ENCODE measurements at regions not wholly inside any gene's neighbourhood (a gene's known extent, or its start where the extent isn't known, plus 50 kb on each side); places are given as distances from the start of the nearest gene placed in this dataset.

GRCh38 chr11:70918242-70918641, 334.1 kb downstream of the SHANK2 start:
- no peak for DNase-seq

GRCh38 chr11:70921804-70922203, 330.6 kb downstream of the SHANK2 start:
- no peak for DNase-seq

GRCh38 chr11:70924108-70924507, 328.3 kb downstream of the SHANK2 start:
- no peak for DNase-seq

- DNase-seq, result no peak
These were observed 327.1 kb downstream of the SHANK2 start for GRCh38 chr11:70925238-70925637.

- no peak for DNase-seq
These were observed 325.7 kb downstream of the SHANK2 start for GRCh38 chr11:70926543-70927201.

GRCh38 chr11:70928854-70929598, 323.4 kb downstream of the SHANK2 start:
- no peak for DNase-seq

GRCh38 chr11:70930215-70930614, 322.2 kb downstream of the SHANK2 start:
- DNase-seq, result no peak

- DNase-seq, result no peak
These were observed 320.9 kb downstream of the SHANK2 start for GRCh38 chr11:70931430-70931829.

- no peak for DNase-seq
These were observed 318.3 kb downstream of the SHANK2 start for GRCh38 chr11:70933981-70934583.

GRCh38 chr11:70935006-70935768, 317.2 kb downstream of the SHANK2 start:
- no peak for DNase-seq

GRCh38 chr11:70942593-70942992, 309.8 kb downstream of the SHANK2 start:
- peak in 1 of 2 experiments; percentile 18 for DNase-seq

- no peak for DNase-seq
These were observed 308.2 kb downstream of the SHANK2 start for GRCh38 chr11:70944141-70944540.

- DNase-seq, result no peak
These were observed 307.7 kb downstream of the SHANK2 start for GRCh38 chr11:70944636-70945035.

- DNase-seq, result no peak
These were observed 304.0 kb downstream of the SHANK2 start for GRCh38 chr11:70948398-70948797.

- DNase-seq, result no peak
These were observed 303.4 kb downstream of the SHANK2 start for GRCh38 chr11:70948855-70949531.

GRCh38 chr11:70951139-70951804, 301.1 kb downstream of the SHANK2 start:
- DNase-seq, result no peak

- DNase-seq, result no peak
These were observed 300.2 kb downstream of the SHANK2 start for GRCh38 chr11:70952191-70952590.

GRCh38 chr11:70953720-70954119, 298.7 kb downstream of the SHANK2 start:
- no peak for DNase-seq

- DNase-seq, result no peak
These were observed 297.9 kb downstream of the SHANK2 start for GRCh38 chr11:70954471-70954870.

Data from Kasumi-1 (cell line).